GM12891 (cell line): ENCODE measurements at regions not wholly inside any gene's neighbourhood (a gene's known extent, or its start where the extent isn't known, plus 50 kb on each side); places are given as distances from the start of the nearest gene placed in this dataset.

Experiments
- POLR2A ChIP-seq: IDR thresholded peaks from 2 replicates; pipeline ENCODE4 v1.6.1; 2011; ENCODE audit warnings: low read depth, low read length, control low read depth
- TAF1 ChIP-seq: IDR thresholded peaks from 2 replicates; pipeline ENCODE4 v1.6.1; 2011; ENCODE audit warnings: low read depth, low read length, control low read depth

GRCh38 chr9:1718836-1719235 lies 296.3 kb upstream of the SMARCA2 start:
- TF ChIP-seq TAF1 (no peak), POLR2A (no peak)
